ENCODE measurements at regions not wholly inside any gene's neighbourhood (a gene's known extent, or its start where the extent isn't known, plus 50 kb on each side); places are given as distances from the start of the nearest gene placed in this dataset.

- intact Hi-C loops (cut with micrococcal nuclease): no loop called here
- no peak overlapping the region for H3K4me3 Mint-ChIP-seq
These were observed 127.0 kb upstream of the VLDLR start for GRCh38 chr9:2494562-2494961.

DNA sequence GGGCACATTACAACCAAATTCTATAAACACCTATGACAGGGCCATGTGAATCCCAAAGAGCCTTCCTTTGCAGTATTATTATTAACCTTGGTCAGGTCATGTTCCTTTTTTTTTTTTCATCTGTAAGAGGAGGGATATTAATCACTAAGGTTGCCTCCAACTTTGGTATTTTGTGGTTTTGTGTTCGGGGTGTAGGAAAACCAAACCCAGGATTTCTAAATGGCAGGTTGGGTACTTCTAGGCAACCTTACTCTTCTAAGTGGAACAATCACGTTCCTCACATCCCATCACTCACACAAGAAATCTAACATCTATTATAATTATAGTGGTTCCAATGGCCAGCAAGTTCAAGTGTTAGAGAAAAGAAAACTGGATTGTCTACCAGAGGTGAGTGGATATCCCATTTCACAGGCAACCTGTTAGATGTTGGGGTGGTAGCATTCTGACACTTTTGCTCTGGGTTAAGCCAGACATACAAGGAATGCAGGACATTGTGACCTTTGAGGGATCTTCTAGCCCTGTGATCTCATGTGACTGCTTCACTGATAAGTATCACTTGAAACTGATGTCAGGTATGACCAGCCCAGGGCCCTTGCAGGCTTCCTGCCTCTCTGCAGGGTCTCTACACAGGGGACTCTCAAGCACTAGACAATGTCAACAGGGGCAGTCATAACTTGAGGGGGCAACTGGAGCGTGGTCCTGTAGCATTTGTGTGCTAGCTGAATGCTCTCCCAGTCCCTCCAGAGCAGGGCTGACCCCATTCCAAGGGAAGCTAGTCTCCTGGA, 126.2 kb upstream of the VLDLR start:
- Mint-ChIP-seq H3K4me1 (ENCODE audit: low read depth) (no peaks in the 10 kb centered on the region), H3K27me3 (no peaks in the 10 kb centered on the region), H3K9me3 (no peaks in the 10 kb centered on the region), H3K27ac (no peak overlapping the region), H3K4me3 (no peak overlapping the region), H3K36me3 (ENCODE audit: low read depth) (no peaks in the 10 kb centered on the region)
- intact Hi-C loops (cut with micrococcal nuclease): no loop called here

More at GRCh38 chr9:2494562-2494961, 127.0 kb upstream of the VLDLR start:
- no peaks in the 10 kb centered on the region for H3K4me1 Mint-ChIP-seq (ENCODE audit: low read depth)
- H3K36me3 Mint-ChIP-seq (ENCODE audit: low read depth): no peaks in the 10 kb centered on the region
- no peaks in the 10 kb centered on the region for H3K9me3 Mint-ChIP-seq
- no peak overlapping the region for H3K27ac Mint-ChIP-seq
- no peaks in the 10 kb centered on the region for H3K27me3 Mint-ChIP-seq

- no peaks in the 10 kb centered on the region for H3K36me3 Mint-ChIP-seq (ENCODE audit: low read depth)
- intact Hi-C loops (cut with micrococcal nuclease): no loop called here
- H3K9me3 Mint-ChIP-seq: no peaks in the 10 kb centered on the region
- no peaks in the 10 kb centered on the region for H3K27me3 Mint-ChIP-seq
- no peaks in the 10 kb centered on the region for H3K4me1 Mint-ChIP-seq (ENCODE audit: low read depth)
- H3K4me3 Mint-ChIP-seq: no peak overlapping the region
- H3K27ac Mint-ChIP-seq: no peak overlapping the region
These were observed 125.4 kb upstream of the VLDLR start for GRCh38 chr9:2496169-2496568.

DNA sequence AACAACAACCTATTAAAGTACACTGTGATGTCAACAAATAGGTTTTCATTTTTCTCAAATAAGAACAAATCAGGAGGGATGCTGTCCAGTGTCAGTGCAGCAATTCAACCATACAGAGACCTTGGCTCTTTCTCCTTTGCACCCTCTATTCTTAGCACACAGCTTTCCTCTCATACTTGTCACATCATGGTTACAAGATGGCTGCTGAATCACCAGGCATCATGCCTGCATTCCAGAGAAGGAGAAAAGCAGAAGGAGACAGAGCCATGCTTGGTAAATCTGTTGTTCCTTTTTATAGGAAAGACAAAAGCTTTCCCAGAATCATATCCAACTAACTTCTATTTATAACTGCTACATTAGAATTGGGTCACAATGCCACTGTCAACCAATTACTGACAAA, 124.7 kb upstream of the VLDLR start:
- Mint-ChIP-seq H3K27ac (no peak overlapping the region), H3K4me1 (ENCODE audit: low read depth) (no peaks in the 10 kb centered on the region), H3K4me3 (no peak overlapping the region), H3K9me3 (no peaks in the 10 kb centered on the region), H3K27me3 (no peaks in the 10 kb centered on the region), H3K36me3 (ENCODE audit: low read depth) (no peaks in the 10 kb centered on the region)
- intact Hi-C loops (cut with micrococcal nuclease): no loop called here

DNA sequence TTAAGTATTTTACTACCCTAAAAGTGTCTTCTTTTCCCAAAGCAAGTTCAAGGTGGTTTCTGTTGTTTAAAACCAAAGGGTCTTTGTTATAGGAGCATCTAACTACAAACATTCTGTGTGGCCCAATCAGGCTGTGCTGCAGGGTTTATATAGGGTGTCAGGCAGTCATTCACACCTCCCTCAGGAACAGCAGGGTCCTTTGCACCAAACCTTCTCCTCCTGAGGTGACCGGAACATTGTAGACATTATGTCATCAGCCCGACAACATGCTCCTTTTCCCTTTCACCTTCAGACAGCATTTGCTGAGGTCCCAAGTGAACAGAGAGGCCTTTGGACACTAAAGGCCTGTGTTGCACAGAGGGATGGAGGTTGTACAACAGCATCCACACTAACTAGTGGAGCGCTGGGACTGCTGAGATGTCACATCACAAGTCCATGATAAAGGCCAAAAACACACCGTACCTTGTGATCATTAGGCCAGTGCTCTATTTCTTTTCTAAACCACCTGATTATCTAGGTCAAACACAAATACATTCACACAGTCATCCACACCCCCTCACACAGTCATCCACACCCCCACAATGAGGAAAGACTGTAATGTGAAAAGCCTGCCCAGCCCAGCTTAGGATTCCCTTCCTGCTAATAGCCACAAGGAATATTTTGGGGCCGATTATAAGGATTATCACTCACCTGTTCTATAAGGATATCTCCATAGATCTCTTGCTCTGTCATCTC, 123.8 kb upstream of the VLDLR start:
- Mint-ChIP-seq H3K36me3 (ENCODE audit: low read depth) (no peaks in the 10 kb centered on the region), H3K27me3 (no peaks in the 10 kb centered on the region), H3K27ac (no peak overlapping the region), H3K9me3 (no peaks in the 10 kb centered on the region), H3K4me1 (ENCODE audit: low read depth) (no peaks in the 10 kb centered on the region), H3K4me3 (no peak overlapping the region)
- intact Hi-C loops (cut with micrococcal nuclease): no loop called here

GRCh38 chr9:2502210-2502609, 119.4 kb upstream of the VLDLR start:
- H3K4me3 Mint-ChIP-seq: no peak overlapping the region
- no peaks in the 10 kb centered on the region for H3K27me3 Mint-ChIP-seq
- intact Hi-C loops (cut with micrococcal nuclease): no loop called here
- H3K9me3 Mint-ChIP-seq: no peaks in the 10 kb centered on the region
- H3K36me3 Mint-ChIP-seq (ENCODE audit: low read depth): no peaks in the 10 kb centered on the region
- no peak overlapping the region for H3K27ac Mint-ChIP-seq
- H3K4me1 Mint-ChIP-seq (ENCODE audit: low read depth): no peaks in the 10 kb centered on the region

GRCh38 chr9:2502760-2503159, 118.8 kb upstream of the VLDLR start:
- Mint-ChIP-seq H3K9me3 (no peaks in the 10 kb centered on the region), H3K27ac (no peak overlapping the region), H3K27me3 (no peaks in the 10 kb centered on the region), H3K4me3 (no peak overlapping the region), H3K4me1 (ENCODE audit: low read depth) (no peaks in the 10 kb centered on the region), H3K36me3 (ENCODE audit: low read depth) (no peaks in the 10 kb centered on the region)
- intact Hi-C loops (cut with micrococcal nuclease): no loop called here

DNA sequence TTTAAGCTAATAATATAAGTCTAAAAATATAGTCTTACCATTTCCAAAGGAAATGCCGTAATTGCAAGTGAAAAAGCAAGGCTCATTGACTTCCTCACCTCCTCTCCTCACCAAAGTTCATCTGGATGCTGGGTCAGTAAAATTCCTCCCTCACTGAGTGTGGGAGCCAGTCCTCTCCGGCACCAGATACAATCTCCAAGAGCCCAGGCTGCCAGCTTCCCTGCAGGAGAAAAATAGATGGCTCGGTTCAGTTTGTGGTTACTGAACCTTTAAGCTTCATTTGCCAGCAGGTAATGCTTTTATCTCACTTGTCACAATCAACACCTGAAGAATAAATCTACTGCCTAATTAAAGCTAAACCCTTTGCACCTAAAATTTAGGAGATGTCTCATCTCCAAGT, 115.3 kb upstream of the VLDLR start:
- Mint-ChIP-seq H3K4me3 (no peak overlapping the region), H3K27ac (no peak overlapping the region), H3K4me1 (ENCODE audit: low read depth) (no peaks in the 10 kb centered on the region), H3K27me3 (no peaks in the 10 kb centered on the region), H3K36me3 (ENCODE audit: low read depth) (no peaks in the 10 kb centered on the region), H3K9me3 (no peaks in the 10 kb centered on the region)
- intact Hi-C loops (cut with micrococcal nuclease): no loop called here

DNA sequence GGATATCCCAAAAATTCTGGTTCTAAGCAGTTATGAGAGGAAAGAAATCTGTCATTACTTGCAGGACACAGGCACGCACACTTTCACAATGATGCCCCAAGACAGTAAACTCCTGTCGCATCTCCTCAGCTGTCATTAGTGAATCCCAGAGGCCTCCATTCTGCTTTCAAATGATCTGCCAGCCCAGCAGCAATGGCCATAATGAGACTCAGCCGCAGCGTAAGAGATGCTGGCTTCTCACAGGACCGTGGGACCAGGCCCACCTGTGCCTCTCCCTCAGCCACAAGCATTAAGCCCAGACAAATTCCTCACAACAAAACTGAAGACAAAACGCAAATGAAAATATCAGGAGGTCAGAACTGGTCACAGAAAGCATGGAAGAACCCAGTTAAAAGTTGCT, 98.0 kb upstream of the VLDLR start:
- Mint-ChIP-seq H3K4me3 (no peak overlapping the region), H3K27me3 (no peaks in the 10 kb centered on the region), H3K27ac (no peak overlapping the region), H3K9me3 (peaks cover 24% of the 10 kb centered on the region), H3K4me1 (ENCODE audit: low read depth) (no peaks in the 10 kb centered on the region), H3K36me3 (ENCODE audit: low read depth) (no peaks in the 10 kb centered on the region)
- intact Hi-C loops (cut with micrococcal nuclease): no loop called here

- no peaks in the 10 kb centered on the region for H3K4me1 Mint-ChIP-seq (ENCODE audit: low read depth)
- no peaks in the 10 kb centered on the region for H3K27me3 Mint-ChIP-seq
- intact Hi-C loops (cut with micrococcal nuclease): no loop called here
- H3K4me3 Mint-ChIP-seq: no peak overlapping the region
- H3K27ac Mint-ChIP-seq: no peak overlapping the region
- no peaks in the 10 kb centered on the region for H3K36me3 Mint-ChIP-seq (ENCODE audit: low read depth)
- peaks cover 14% of the 10 kb centered on the region for H3K9me3 Mint-ChIP-seq
These were observed 97.0 kb upstream of the VLDLR start for GRCh38 chr9:2524601-2525000.

GRCh38 chr9:2525147-2525546, 96.4 kb upstream of the VLDLR start:
- Mint-ChIP-seq H3K4me3 (no peak overlapping the region), H3K27ac (no peak overlapping the region), H3K36me3 (ENCODE audit: low read depth) (no peaks in the 10 kb centered on the region), H3K27me3 (no peaks in the 10 kb centered on the region), H3K9me3 (peaks cover 9% of the 10 kb centered on the region), H3K4me1 (ENCODE audit: low read depth) (no peaks in the 10 kb centered on the region)
- intact Hi-C loops (cut with micrococcal nuclease): no loop called here

- no peaks in the 10 kb centered on the region for H3K9me3 Mint-ChIP-seq
- intact Hi-C loops (cut with micrococcal nuclease): no loop called here
- H3K27me3 Mint-ChIP-seq: no peaks in the 10 kb centered on the region
- H3K36me3 Mint-ChIP-seq (ENCODE audit: low read depth): no peaks in the 10 kb centered on the region
- H3K27ac Mint-ChIP-seq: no peak overlapping the region
- H3K4me1 Mint-ChIP-seq (ENCODE audit: low read depth): no peaks in the 10 kb centered on the region
- no peak overlapping the region for H3K4me3 Mint-ChIP-seq
These were observed 95.3 kb upstream of the VLDLR start for GRCh38 chr9:2526071-2526828.

GRCh38 chr9:2531481-2531880, 90.1 kb upstream of the VLDLR start:
- Mint-ChIP-seq H3K9me3 (no peaks in the 10 kb centered on the region), H3K27me3 (no peaks in the 10 kb centered on the region), H3K27ac (no peak overlapping the region), H3K4me1 (ENCODE audit: low read depth) (no peaks in the 10 kb centered on the region), H3K36me3 (ENCODE audit: low read depth) (no peaks in the 10 kb centered on the region), H3K4me3 (no peak overlapping the region)
- intact Hi-C loops (cut with micrococcal nuclease): no loop called here

DNA sequence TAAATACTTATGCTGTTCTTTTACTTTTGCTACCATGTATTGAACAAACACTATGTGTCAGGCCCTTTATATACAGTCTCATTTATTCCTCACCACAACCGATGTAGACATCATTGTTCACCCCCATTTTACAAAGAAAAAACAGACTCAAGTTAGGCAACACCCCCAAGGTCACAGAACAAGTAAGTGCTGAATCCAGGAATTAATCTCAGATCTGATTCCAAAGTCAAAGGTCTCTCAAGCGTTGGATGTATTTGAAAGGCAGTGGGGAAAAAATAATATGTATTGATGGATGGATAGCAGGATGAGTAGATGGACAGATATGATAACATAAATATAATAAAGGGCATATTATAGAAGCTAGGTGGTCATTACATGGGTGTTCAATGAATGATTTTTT, 85.1 kb upstream of the VLDLR start:
- Mint-ChIP-seq H3K27me3 (no peaks in the 10 kb centered on the region), H3K4me1 (ENCODE audit: low read depth) (no peaks in the 10 kb centered on the region), H3K27ac (no peak overlapping the region), H3K36me3 (ENCODE audit: low read depth) (no peaks in the 10 kb centered on the region), H3K9me3 (no peaks in the 10 kb centered on the region), H3K4me3 (no peak overlapping the region)
- intact Hi-C loops (cut with micrococcal nuclease): no loop called here
